ENCODE measurements at regions not wholly inside any gene's neighbourhood (a gene's known extent, or its start where the extent isn't known, plus 50 kb on each side); places are given as distances from the start of the nearest gene placed in this dataset.
"Not testable (repeated sequence)": the region's sequence is repeated elsewhere in the genome, so short reads cannot be mapped to it uniquely, and the experiment has no call there.

GRCh38 chr6:137787016-137787415, 80.0 kb upstream of the TNFAIP3 start:
- no peak for DNase-seq

- DNase-seq: no peak
Measured at GRCh38 chr6:137788248-137788647, 78.8 kb upstream of the TNFAIP3 start.

GRCh38 chr6:137791281-137792159, 75.5 kb upstream of the TNFAIP3 start:
- no peak for DNase-seq

GRCh38 chr6:137792160-137793033, 74.7 kb upstream of the TNFAIP3 start:
- no peak for DNase-seq

- no peak for DNase-seq
Measured at GRCh38 chr6:137793805-137794515, 73.1 kb upstream of the TNFAIP3 start.

GRCh38 chr6:137794516-137795201, 72.4 kb upstream of the TNFAIP3 start:
- DNase-seq: no peak

GRCh38 chr6:137795501-137795900, 71.6 kb upstream of the TNFAIP3 start:
- no peak for DNase-seq

- DNase-seq: no peak
Measured at GRCh38 chr6:137798261-137798660, 68.8 kb upstream of the TNFAIP3 start.

GRCh38 chr6:137798846-137799245, 68.2 kb upstream of the TNFAIP3 start:
- no peak for DNase-seq

GRCh38 chr6:137799950-137800568, 67.0 kb upstream of the TNFAIP3 start:
- DNase-seq: no peak

GRCh38 chr6:137800762-137801161, 66.3 kb upstream of the TNFAIP3 start:
- no peak for DNase-seq

- no peak for DNase-seq
Measured at GRCh38 chr6:137801352-137802114, 65.5 kb upstream of the TNFAIP3 start.

GRCh38 chr6:137802408-137803182, 64.5 kb upstream of the TNFAIP3 start:
- no peak for DNase-seq

GRCh38 chr6:137804637-137805036, 62.4 kb upstream of the TNFAIP3 start:
- no peak for DNase-seq

GRCh38 chr6:137805622-137806021, 61.4 kb upstream of the TNFAIP3 start:
- DNase-seq: no peak

- DNase-seq: no peak
Measured at GRCh38 chr6:137806914-137807682, 60.0 kb upstream of the TNFAIP3 start.

GRCh38 chr6:137808191-137808590, 58.9 kb upstream of the TNFAIP3 start:
- no peak for DNase-seq

GRCh38 chr6:137808836-137809315, 58.2 kb upstream of the TNFAIP3 start:
- no peak for DNase-seq

- DNase-seq: not testable (repeated sequence)
Measured at GRCh38 chr6:137809895-137810553, 57.0 kb upstream of the TNFAIP3 start.
